ENCODE measurements at regions not wholly inside any gene's neighbourhood (a gene's known extent, or its start where the extent isn't known, plus 50 kb on each side); places are given as distances from the start of the nearest gene placed in this dataset.

DNA sequence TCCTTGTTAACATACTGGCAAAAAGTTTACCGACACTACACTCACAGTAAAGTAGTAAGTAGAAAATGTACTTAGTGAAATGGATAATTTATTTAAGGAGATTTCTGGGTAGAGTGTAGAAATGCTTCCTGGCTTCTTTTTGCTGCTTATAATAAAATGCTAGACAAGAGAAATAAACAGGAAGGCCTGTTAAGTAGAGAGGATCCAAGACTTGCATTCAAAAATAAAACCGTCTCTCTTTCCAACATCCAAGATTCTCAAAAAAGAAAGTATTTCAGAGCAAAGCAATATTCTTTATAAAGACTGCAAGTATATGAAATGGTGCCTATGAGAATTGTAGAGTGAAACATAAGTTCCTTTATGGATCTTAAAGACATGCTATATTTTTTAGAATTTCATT, 77.0 kb upstream of the CNTN6 start (continued):
- TF ChIP-seq TAF7 (optimal IDR thresholded peaks at IDR 0.05; ENCODE audit: borderline replicate concordance, low read depth, low read length) (no peak), NRF1 (IDR thresholded peaks at IDR 0.05; ENCODE audit: low read depth, low read length) (no peak), NANOG (IDR thresholded peaks at IDR 0.05; ENCODE audit: insufficient read depth, low read depth, low read length, poor library complexity, severe bottlenecking) (no peak)

All from H1 (cell line).